ENCODE measurements at regions not wholly inside any gene's neighbourhood (a gene's known extent, or its start where the extent isn't known, plus 50 kb on each side); places are given as distances from the start of the nearest gene placed in this dataset.
A peak's percentile ranks its signal among the peaks of the same experiment; 100 is the strongest.

GRCh38 chr2:62576276-62576939 is 70.4 kb upstream of the TMEM17 start:
- ATAC-seq (no peak), DNase-seq (no peak)
- 79% methylated on average over 2 of the region's 2 CpGs for WGBS (ENCODE audit: insufficient coverage, low coverage, low lambda C conversion rate, missing lambda C conversion rate)
- Histone ChIP-seq H3K27me3 (no peaks in the 10 kb centered on the region), H3K9me3 (no peaks in the 10 kb centered on the region), H3K36me3 (no peaks in the 10 kb centered on the region), H3K4me1 (peaks cover 0 to 4% (median 0%) of the 10 kb centered on the region in 4 donors), H3K27ac (no peak overlapping the region), H3K4me3 (no peak overlapping the region)
- intact Hi-C loops (cut with DNase I): loop anchor here (10.0 kb wide), 2 partner anchors 122 to 198 kb away; no protein-coding TSS in a partner anchor
- TF ChIP-seq POLR2A (IDR thresholded peaks at IDR 0.05): no peak
- TF ChIP-seq, protein P1, sequence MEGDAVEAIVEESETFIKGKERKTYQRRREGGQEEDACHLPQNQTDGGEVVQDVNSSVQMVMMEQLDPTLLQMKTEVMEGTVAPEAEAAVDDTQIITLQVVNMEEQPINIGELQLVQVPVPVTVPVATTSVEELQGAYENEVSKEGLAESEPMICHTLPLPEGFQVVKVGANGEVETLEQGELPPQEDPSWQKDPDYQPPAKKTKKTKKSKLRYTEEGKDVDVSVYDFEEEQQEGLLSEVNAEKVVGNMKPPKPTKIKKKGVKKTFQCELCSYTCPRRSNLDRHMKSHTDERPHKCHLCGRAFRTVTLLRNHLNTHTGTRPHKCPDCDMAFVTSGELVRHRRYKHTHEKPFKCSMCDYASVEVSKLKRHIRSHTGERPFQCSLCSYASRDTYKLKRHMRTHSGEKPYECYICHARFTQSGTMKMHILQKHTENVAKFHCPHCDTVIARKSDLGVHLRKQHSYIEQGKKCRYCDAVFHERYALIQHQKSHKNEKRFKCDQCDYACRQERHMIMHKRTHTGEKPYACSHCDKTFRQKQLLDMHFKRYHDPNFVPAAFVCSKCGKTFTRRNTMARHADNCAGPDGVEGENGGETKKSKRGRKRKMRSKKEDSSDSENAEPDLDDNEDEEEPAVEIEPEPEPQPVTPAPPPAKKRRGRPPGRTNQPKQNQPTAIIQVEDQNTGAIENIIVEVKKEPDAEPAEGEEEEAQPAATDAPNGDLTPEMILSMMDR (IDR thresholded peaks at IDR 0.05): no peak

DNA sequence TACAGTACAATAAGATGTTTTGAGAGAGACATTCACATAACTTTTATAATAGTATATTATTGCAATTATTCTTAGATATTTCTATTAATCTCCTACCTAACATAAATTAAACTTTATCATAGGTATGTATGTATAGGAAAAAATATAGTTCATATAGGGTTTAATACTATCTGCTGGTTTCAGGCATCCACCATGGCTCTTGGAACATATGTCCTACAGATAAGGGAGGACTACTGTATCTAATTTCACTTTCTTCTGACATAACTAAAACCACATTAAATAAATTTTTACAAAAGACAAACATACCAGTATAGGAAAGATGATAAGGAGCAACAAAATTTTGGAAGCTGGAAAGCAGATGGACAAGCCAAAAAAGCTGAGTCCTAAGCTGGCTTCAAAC is 67.9 kb upstream of the TMEM17 start:
- H3K27me3 ChIP-seq: no peaks in the 10 kb centered on the region
- no peak overlapping the region for H3K27ac ChIP-seq
- peaks cover 0 to 5% (median 0%) of the 10 kb centered on the region in 4 donors for H3K4me1 ChIP-seq
- no peaks in the 10 kb centered on the region for H3K9me3 ChIP-seq
- H3K36me3 ChIP-seq: no peaks in the 10 kb centered on the region
- intact Hi-C loops (cut with DNase I): loop anchor here (10.0 kb wide), 2 partner anchors 119 to 201 kb away; no protein-coding TSS in a partner anchor
- H3K4me3 ChIP-seq: no peak overlapping the region
- TF ChIP-seq, protein P1 (IDR thresholded peaks at IDR 0.05): no peak
- no peak for TF ChIP-seq POLR2A (IDR thresholded peaks at IDR 0.05)
- DNase-seq (no peak), ATAC-seq (no peak)

DNA sequence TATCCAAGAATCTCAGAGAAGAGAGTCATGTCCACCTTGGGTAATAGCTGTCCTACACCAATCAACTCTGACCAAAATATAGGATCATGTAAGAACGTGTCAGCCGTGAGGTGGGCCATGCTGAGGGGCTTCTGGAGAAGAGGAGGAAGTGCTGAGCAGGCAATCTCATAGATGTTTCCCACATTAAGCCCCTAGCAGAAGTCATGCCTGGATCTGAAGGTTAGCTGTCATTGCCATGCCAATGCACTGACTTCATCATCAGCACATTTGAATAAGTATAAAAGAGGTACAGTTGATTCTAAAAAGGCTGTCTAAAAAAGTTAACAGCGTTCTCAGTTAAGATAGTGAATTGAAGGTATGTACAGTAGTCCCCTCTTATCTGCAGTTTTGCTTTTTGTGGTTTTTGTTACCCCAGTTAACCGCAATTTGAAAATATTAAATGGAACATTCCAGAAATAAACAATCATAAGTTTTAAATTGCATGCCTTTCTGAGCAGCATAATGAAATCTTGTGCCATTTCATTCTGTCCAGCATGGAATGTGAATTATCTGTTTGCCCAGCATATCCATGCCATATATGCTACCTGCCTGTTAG is 67.2 kb upstream of the TMEM17 start:
- TF ChIP-seq POLR2A (IDR thresholded peaks at IDR 0.05): no peak
- TF ChIP-seq, protein P1 (IDR thresholded peaks at IDR 0.05): no peak
- 90% methylated on average over 4 of the region's 4 CpGs for WGBS (ENCODE audit: insufficient coverage, low coverage, low lambda C conversion rate, missing lambda C conversion rate)
- no peak overlapping the region for H3K27ac ChIP-seq
- no peaks in the 10 kb centered on the region for H3K27me3 ChIP-seq
- H3K4me1 ChIP-seq: peaks cover 0 to 9% (median 3%) of the 10 kb centered on the region in 4 donors
- intact Hi-C loops (cut with DNase I): loop anchor here (10.0 kb wide), 2 partner anchors 118 to 202 kb away; no protein-coding TSS in a partner anchor
- no peaks in the 10 kb centered on the region for H3K9me3 ChIP-seq
- ATAC-seq (no peak), DNase-seq (no peak)
- H3K36me3 ChIP-seq: no peaks in the 10 kb centered on the region
- H3K4me3 ChIP-seq: no peak overlapping the region

DNA sequence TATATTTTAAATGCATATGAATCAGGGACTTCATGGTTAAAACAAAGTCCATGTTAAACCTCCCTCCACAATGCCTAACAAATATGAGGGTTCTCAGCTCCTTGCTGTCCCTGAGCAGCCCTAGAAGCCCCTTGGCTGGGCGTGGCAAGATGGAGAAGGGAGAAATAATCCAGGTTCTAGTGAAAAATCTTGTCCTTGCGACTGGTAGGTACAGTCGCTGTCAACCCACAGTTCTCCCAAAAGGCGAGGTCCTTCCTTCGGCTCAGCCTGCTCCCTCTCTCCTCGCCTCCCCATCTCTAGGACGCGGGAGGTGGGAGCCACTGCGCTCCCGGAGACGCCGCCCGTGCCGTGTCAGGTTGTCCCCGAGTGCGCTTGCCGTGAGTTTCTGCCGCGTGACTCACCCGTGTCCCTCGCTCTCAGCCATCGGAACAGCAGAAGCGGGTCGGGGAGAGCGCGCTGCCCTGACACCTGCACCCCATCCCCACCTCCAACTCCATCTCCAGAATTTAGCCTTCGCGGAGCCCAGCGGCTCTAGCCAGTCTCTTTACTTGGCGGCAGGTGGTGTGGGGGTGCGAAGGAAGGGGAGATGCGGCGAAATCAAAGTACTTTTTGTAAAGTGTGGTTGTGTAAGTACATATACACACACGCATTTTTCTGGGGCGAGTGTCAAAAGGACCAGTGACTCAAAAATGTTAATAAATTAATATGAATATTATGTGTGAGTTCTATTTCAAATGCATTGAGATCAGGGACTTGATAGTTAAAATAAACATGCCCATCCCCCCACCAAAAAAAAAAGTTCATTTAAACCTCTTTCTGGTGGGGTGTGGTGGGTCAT is 65.1 kb upstream of the TMEM17 start:
- Histone ChIP-seq H3K9me3 (no peaks in the 10 kb centered on the region), H3K27ac (peak overlapping the region; percentile 41 to 94 (median 81)), H3K27me3 (no peaks in the 10 kb centered on the region), H3K4me3 (peak overlapping the region; percentile 17 to 55 (median 52)), H3K36me3 (no peaks in the 10 kb centered on the region), H3K4me1 (peaks cover 0 to 19% (median 9%) of the 10 kb centered on the region in 4 donors)
- TF ChIP-seq, protein P1 (IDR thresholded peaks at IDR 0.05): no peak
- TF ChIP-seq POLR2A (IDR thresholded peaks at IDR 0.05): peak; percentile 25
- 17% methylated on average over 14 of the region's 35 CpGs for WGBS (ENCODE audit: insufficient coverage, low coverage, low lambda C conversion rate, missing lambda C conversion rate)
- intact Hi-C loops (cut with DNase I): loop anchor here (10.0 kb wide), 2 partner anchors 116 to 204 kb away; no protein-coding TSS in a partner anchor
- ATAC-seq (peak; percentile 37 to 67 (median 51)), DNase-seq (peak; percentile 67 to 80 (median 74))
